K562 (cell line): ENCODE measurements at regions not wholly inside any gene's neighbourhood (a gene's known extent, or its start where the extent isn't known, plus 50 kb on each side); places are given as distances from the start of the nearest gene placed in this dataset.

ENCODE experiments used
- ATAC-seq: fragments of 200-7000 bp; cut with Tn5 transposase; 3 replicates; pipeline ENCODE4 v1.9.1; 2020; ENCODE audit warnings: moderate library complexity
- BruUV-seq: library from RNA; stranded (reverse); fragments of 400-500 nt; replicated peaks from 2 replicates; lab custom pipeline; 2021; lab: Mats Ljungman, UMichigan
- CTCF ChIA-PET: fragments of 300-600 bp; formaldehyde crosslinking; extraction: SDS; loops from one replicate; lab custom pipeline; 2021; ENCODE audit warnings: low intra/inter-chr PET ratio; lab: Yijun Ruan, JAX
- POLR2A ChIA-PET: fragments of 300-600, 350-650 bp; sonication (Branson Sonifier 250); formaldehyde crosslinking; extraction: SDS; loops from one replicate; lab custom pipeline; 2021; ENCODE audit warnings: antibody characterized with exemption, inconsistent platforms; lab: Yijun Ruan, JAX
- DNase-seq, 4 experiments: peaks; one replicate each; pipeline versions ENCODE4 v3.0.0 to v3.0.0-alpha.2; 2011 to 2018; ENCODE audit warnings: low spot score in 3 of 4, mixed read lengths in 3 of 4; ENCODE audit errors: extremely low read depth in 1 of 4
- FAIRE-seq: peaks from 2 replicates; lab custom pipeline; 2011; peaks lifted over from hg19 to GRCh38; lab: Jason Lieb, UNC
- H2AFZ ChIP-seq: 2 replicates; pipeline ENCODE4 v1.6.0; 2011; ENCODE audit warnings: low read depth, low read length, control low read depth, inconsistent platforms
- H3K27ac ChIP-seq: fragments of 200-600 bp; 3 replicates; pipeline ENCODE4 v1.8.0; 2011; ENCODE audit warnings: low read depth, mild to moderate bottlenecking, control low read depth, inconsistent platforms, low read length, moderate library complexity, mixed read lengths; ENCODE audit errors: extremely low read depth
- H3K27me3 ChIP-seq, 2 experiments: fragments of 300-600 bp in 1 of 2; 2 replicates in 1 of 2; 3 replicates in 1 of 2; pipeline versions ENCODE4 v1.6.0 to v1.8.0; 2011; ENCODE audit warnings: inconsistent platforms in 2 of 2, low read length in 2 of 2, mild to moderate bottlenecking in 1 of 2, mixed read lengths in 1 of 2, moderate library complexity in 1 of 2; ENCODE audit not compliant: control insufficient read depth in 2 of 2, insufficient read depth in 2 of 2
- H3K36me3 ChIP-seq: fragments of 300-600 bp; 3 replicates; pipeline ENCODE4 v1.8.0; 2011; ENCODE audit warnings: mild to moderate bottlenecking, low read length, inconsistent platforms; ENCODE audit not compliant: control insufficient read depth, insufficient read depth
- H3K4me1 ChIP-seq, 2 experiments: fragments of 200-600 bp in 1 of 2; replicated peaks in 1 of 2; 2 replicates in 1 of 2; 3 replicates in 1 of 2; pipeline versions ENCODE4 v1.5.1 to v1.8.0; 2011; ENCODE audit warnings: inconsistent platforms in 2 of 2, low read length in 2 of 2, mild to moderate bottlenecking in 1 of 2, mixed read lengths in 1 of 2, moderate library complexity in 1 of 2; ENCODE audit not compliant: control insufficient read depth in 2 of 2, insufficient read depth in 2 of 2
- H3K4me2 ChIP-seq: 2 replicates; pipeline ENCODE4 v1.6.1; 2011; ENCODE audit warnings: low read length, control low read depth, inconsistent platforms, mixed read lengths; ENCODE audit not compliant: insufficient read depth
- H3K4me3 ChIP-seq: fragments of 200-600 bp; sonication (generic), shearing (Covaris generic); 2 replicates; pipeline ENCODE4 v1.5.1; 2016; ENCODE audit warnings: control low read depth, inconsistent platforms
- H3K79me2 ChIP-seq: fragments of 200-600 bp; 3 replicates; pipeline ENCODE4 v1.8.0; 2011; ENCODE audit warnings: low read length, inconsistent platforms; ENCODE audit not compliant: control insufficient read depth, insufficient read depth
- H3K9ac ChIP-seq, 2 experiments: 2 replicates each; pipeline versions ENCODE4 v1.6.0 to v1.6.1; 2011; ENCODE audit warnings: low read depth in 2 of 2, low read length in 2 of 2, control low read depth in 1 of 2, inconsistent platforms in 1 of 2, mild to moderate bottlenecking in 1 of 2, mixed read lengths in 1 of 2; ENCODE audit not compliant: insufficient read depth in 1 of 2
- H3K9me1 ChIP-seq: one replicate; pipeline ENCODE4 v1.6.0; 2011; ENCODE audit warnings: inconsistent platforms, mild to moderate bottlenecking, low read length, moderate library complexity; ENCODE audit not compliant: control insufficient read depth, insufficient read depth
- H3K9me3 ChIP-seq: replicated peaks from 2 replicates; pipeline ENCODE4 v1.5.1; 2011; ENCODE audit warnings: low read depth, low read length, inconsistent platforms; ENCODE audit not compliant: control insufficient read depth, insufficient read depth
- H4K20me1 ChIP-seq: replicated peaks from 2 replicates; pipeline ENCODE4 v1.6.1; 2011; ENCODE audit warnings: low read length, inconsistent platforms, mixed read lengths; ENCODE audit not compliant: control insufficient read depth, insufficient read depth
- DMBX1 ChIP-seq: fragments of 250-450 bp; sonication (Bioruptor Pico); IDR thresholded peaks from 2 replicates; pipeline ENCODE4 v1.8.0; 2022; ENCODE audit warnings: inconsistent platforms, mild to moderate bottlenecking, moderate library complexity, borderline replicate concordance
- FOXK2 ChIP-seq, 2 experiments: fragments of 450-650 bp; IDR thresholded peaks in 1 of 2; conservative IDR thresholded peaks in 1 of 2; 2 replicates each; pipeline ENCODE4 v1.6.1; 2016; ENCODE audit warnings: low read depth in 2 of 2, mild to moderate bottlenecking in 1 of 2
- GTF2A2 ChIP-seq: IDR thresholded peaks from 2 replicates; pipeline ENCODE4 v1.6.1; 2016; ENCODE audit warnings: mild to moderate bottlenecking, missing genetic modification characterization, missing compliant biosample characterization
- IRF9 ChIP-seq: fragments of 450-650 bp; IDR thresholded peaks from 2 replicates; pipeline ENCODE4 v1.6.1; 2016; ENCODE audit warnings: missing biosample characterization, missing genetic modification characterization
- PBX2 ChIP-seq, 2 experiments: IDR thresholded peaks in 1 of 2; conservative IDR thresholded peaks in 1 of 2; 2 replicates each; pipeline ENCODE4 v1.6.1; 2016; ENCODE audit warnings: low read depth in 2 of 2, mild to moderate bottlenecking in 1 of 2, missing compliant biosample characterization in 1 of 2, missing genetic modification characterization in 1 of 2, moderate library complexity in 1 of 2
- SMARCC2 ChIP-seq: fragments of 450-650 bp; IDR thresholded peaks from 2 replicates; pipeline ENCODE4 v1.6.1; 2017; ENCODE audit warnings: antibody characterized with exemption, moderate library complexity, mild to moderate bottlenecking, low read depth
- SRSF1 ChIP-seq: fragments of 200-400 bp; formaldehyde crosslinking; IDR thresholded peaks from 2 replicates; pipeline ENCODE4 v1.6.1; 2017; ENCODE audit warnings: mild to moderate bottlenecking, low read depth, low read length, moderate library complexity
- TGIF2 ChIP-seq: sonication (generic); formaldehyde crosslinking; IDR thresholded peaks from 2 replicates; pipeline ENCODE4 v1.8.1; 2022; ENCODE audit warnings: mild to moderate bottlenecking, missing genetic modification reagents, moderate library complexity
- TSC22D4 ChIP-seq: fragments of 450-650 bp; IDR thresholded peaks from 2 replicates; pipeline ENCODE4 v1.6.1; 2016; ENCODE audit warnings: missing genetic modification characterization, missing biosample characterization, control low read depth
- ZZZ3 ChIP-seq: fragments of 450-650 bp; IDR thresholded peaks from 2 replicates; pipeline ENCODE4 v1.6.1; 2016; ENCODE audit warnings: antibody characterized with exemption, mild to moderate bottlenecking, moderate library complexity
- WGBS: fragments of 100-300 bp; shearing (Covaris generic); methylation state at CpG from one replicate; pipeline ENCODE4 v1.1.6; 2016; ENCODE audit warnings: low coverage, mixed read lengths; ENCODE audit not compliant: insufficient coverage; ENCODE audit errors: missing lambda C conversion rate; 5-methylcytosine and 5-hydroxymethylcytosine counted together
- in situ Hi-C: fragments of 300-500 bp; cut with MboI; formaldehyde crosslinking; loops from 4 replicates; pipeline ENCODE4 v1.15.0; 2018; ENCODE audit warnings: inconsistent platforms, mixed read lengths
- intact Hi-C: fragments of 100-400 bp; cut with micrococcal nuclease; formaldehyde crosslinking; loops from 2 replicates; pipeline ENCODE4 v1.14.2; 2022
- TF ChIP-seq, protein P1 (sequence below): fragments of 450-650 bp; conservative IDR thresholded peaks from 2 replicates; pipeline ENCODE4 v1.6.1; 2016; ENCODE audit warnings: missing genetic modification characterization, low read depth, mild to moderate bottlenecking, missing compliant biosample characterization, moderate library complexity
- TF ChIP-seq, protein P2 (sequence below): fragments of 250-450 bp; sonication (Bioruptor Pico); IDR thresholded peaks from 2 replicates; pipeline ENCODE4 v1.6.1; 2021; ENCODE audit warnings: mild to moderate bottlenecking
- TF ChIP-seq, protein P3 (sequence below): sonication (generic); formaldehyde crosslinking; IDR thresholded peaks from 2 replicates; pipeline ENCODE4 v1.8.1; 2023; ENCODE audit warnings: mild to moderate bottlenecking, missing genetic modification reagents, moderate library complexity

- no peak for TF ChIP-seq SMARCC2
These were observed 253.2 kb upstream of the IRX5 start (continued) for GRCh38 chr16:54677308-54677950.

GRCh38 chr16:54673313-54673712, 257.4 kb upstream of the IRX5 start:
- BruUV-seq, result no TSS peak
- CTCF ChIA-PET, result no interaction called here
- TF ChIP-seq PBX2 (CRISPR knock-in tag; IDR thresholded peaks at IDR 0.05; ENCODE audit: low read depth) (no peak), PBX2 (tag; conservative IDR thresholded peaks at IDR 0.05; ENCODE audit: low read depth) (no peak), DMBX1 (CRISPR knock-in tag) (no peak), GTF2A2 (tag) (no peak), TGIF2 (CRISPR knock-in tag) (no peak), TSC22D4 (tag) (no peak), ZZZ3 (no peak), IRF9 (tag) (no peak), SRSF1 (no peak), FOXK2 (conservative IDR thresholded peaks at IDR 0.05 in 1 of 2, IDR thresholded peaks at IDR 0.05 in 1 of 2; ENCODE audit: low read depth in 2 of 2) (no peak)
- TF ChIP-seq, protein P1, sequence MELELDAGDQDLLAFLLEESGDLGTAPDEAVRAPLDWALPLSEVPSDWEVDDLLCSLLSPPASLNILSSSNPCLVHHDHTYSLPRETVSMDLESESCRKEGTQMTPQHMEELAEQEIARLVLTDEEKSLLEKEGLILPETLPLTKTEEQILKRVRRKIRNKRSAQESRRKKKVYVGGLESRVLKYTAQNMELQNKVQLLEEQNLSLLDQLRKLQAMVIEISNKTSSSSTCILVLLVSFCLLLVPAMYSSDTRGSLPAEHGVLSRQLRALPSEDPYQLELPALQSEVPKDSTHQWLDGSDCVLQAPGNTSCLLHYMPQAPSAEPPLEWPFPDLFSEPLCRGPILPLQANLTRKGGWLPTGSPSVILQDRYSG (tag), result no peak
- TF ChIP-seq, protein P2, sequence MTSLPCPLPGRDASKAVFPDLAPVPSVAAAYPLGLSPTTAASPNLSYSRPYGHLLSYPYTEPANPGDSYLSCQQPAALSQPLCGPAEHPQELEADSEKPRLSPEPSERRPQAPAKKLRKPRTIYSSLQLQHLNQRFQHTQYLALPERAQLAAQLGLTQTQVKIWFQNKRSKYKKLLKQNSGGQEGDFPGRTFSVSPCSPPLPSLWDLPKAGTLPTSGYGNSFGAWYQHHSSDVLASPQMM (CRISPR knock-in tag), result no peak
- TF ChIP-seq, protein P3, sequence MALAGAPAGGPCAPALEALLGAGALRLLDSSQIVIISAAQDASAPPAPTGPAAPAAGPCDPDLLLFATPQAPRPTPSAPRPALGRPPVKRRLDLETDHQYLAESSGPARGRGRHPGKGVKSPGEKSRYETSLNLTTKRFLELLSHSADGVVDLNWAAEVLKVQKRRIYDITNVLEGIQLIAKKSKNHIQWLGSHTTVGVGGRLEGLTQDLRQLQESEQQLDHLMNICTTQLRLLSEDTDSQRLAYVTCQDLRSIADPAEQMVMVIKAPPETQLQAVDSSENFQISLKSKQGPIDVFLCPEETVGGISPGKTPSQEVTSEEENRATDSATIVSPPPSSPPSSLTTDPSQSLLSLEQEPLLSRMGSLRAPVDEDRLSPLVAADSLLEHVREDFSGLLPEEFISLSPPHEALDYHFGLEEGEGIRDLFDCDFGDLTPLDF (CRISPR knock-in tag), result no peak

More at GRCh38 chr16:54673313-54673712, 257.4 kb upstream of the IRX5 start:
- H4K20me1 ChIP-seq, result no peaks in the 10 kb centered on the region
- H3K4me2 ChIP-seq, result no peak overlapping the region
- no peaks in the 10 kb centered on the region for H3K36me3 ChIP-seq
- H2AFZ ChIP-seq, result no peak overlapping the region
- ATAC-seq, result no peak
- DNase-seq, result no peak
- intact Hi-C loops, result no loop called here
- H3K9me3 ChIP-seq, result no peaks in the 10 kb centered on the region
- in situ Hi-C loops, result no loop called here
- H3K79me2 ChIP-seq, result no peaks in the 10 kb centered on the region
- H3K9ac ChIP-seq, result no peak overlapping the region
- H3K27me3 ChIP-seq, result no peaks in the 10 kb centered on the region
- 0% methylated on average over 1 of the region's 1 CpG for WGBS
- no peak overlapping the region for H3K27ac ChIP-seq
- no peaks in the 10 kb centered on the region for H3K9me1 ChIP-seq
- no peak overlapping the region for H3K4me3 ChIP-seq
- FAIRE-seq, result no peak
- POLR2A ChIA-PET, result no interaction called here
- no peaks in the 10 kb centered on the region for H3K4me1 ChIP-seq
